OCI-LY7 (cell line): ENCODE measurements at regions not wholly inside any gene's neighbourhood (a gene's known extent, or its start where the extent isn't known, plus 50 kb on each side); places are given as distances from the start of the nearest gene placed in this dataset.

Experiments
- EZH2phosphoT487 ChIP-seq: fragments of 200-600 bp; sonication (generic); IDR thresholded peaks from 2 replicates; pipeline ENCODE4 v1.6.1; 2018; ENCODE audit warnings: low read depth, borderline replicate concordance, mild to moderate bottlenecking, mixed run types, antibody characterized with exemption, low read length, moderate library complexity, mixed read lengths
- TF ChIP-seq, protein P1 (sequence below): fragments of 200-600 bp; sonication (generic); conservative IDR thresholded peaks from 2 replicates; pipeline ENCODE4 v1.5.1; 2014; ENCODE audit warnings: mild to moderate bottlenecking, antibody characterized with exemption, low read length, moderate library complexity, mixed read lengths

DNA sequence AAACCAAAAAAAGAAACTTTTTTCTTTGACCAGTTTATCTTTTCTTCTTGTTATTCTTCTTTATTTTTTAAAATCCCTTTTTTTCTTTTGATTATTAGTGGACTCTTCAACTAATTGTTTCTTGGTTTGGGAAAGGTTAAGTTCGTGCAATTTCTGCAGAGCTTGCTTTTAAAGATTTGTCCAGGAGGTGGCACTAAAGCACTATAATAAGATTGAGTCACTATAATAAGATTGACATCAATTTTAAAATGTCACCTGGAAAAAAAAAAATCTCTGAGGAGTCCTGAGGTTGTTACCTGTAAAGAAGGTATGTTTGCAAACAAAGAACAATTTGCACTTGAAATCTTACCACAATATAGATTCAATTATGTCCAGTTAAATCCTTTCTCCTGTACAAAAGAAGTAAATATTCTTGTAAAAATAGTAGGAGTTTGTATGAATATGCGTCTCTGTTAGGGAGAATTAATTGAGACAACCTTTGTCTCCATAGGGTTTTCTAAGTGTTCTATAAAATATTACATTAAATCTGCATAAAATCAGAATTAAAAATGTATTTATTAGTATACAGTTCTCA lies 166.7 kb downstream of the ADGRL4 start:
- TF ChIP-seq, protein P1, sequence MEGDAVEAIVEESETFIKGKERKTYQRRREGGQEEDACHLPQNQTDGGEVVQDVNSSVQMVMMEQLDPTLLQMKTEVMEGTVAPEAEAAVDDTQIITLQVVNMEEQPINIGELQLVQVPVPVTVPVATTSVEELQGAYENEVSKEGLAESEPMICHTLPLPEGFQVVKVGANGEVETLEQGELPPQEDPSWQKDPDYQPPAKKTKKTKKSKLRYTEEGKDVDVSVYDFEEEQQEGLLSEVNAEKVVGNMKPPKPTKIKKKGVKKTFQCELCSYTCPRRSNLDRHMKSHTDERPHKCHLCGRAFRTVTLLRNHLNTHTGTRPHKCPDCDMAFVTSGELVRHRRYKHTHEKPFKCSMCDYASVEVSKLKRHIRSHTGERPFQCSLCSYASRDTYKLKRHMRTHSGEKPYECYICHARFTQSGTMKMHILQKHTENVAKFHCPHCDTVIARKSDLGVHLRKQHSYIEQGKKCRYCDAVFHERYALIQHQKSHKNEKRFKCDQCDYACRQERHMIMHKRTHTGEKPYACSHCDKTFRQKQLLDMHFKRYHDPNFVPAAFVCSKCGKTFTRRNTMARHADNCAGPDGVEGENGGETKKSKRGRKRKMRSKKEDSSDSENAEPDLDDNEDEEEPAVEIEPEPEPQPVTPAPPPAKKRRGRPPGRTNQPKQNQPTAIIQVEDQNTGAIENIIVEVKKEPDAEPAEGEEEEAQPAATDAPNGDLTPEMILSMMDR, result peak; percentile 90
- no peak for TF ChIP-seq EZH2phosphoT487
